B cell (primary cell): ENCODE measurements at regions not wholly inside any gene's neighbourhood (a gene's known extent, or its start where the extent isn't known, plus 50 kb on each side); places are given as distances from the start of the nearest gene placed in this dataset.

Experiments used
- CTCF ChIP-seq: fragments of 200-600 bp; IDR thresholded peaks from one replicate; pipeline ENCODE4 v1.8.0; 2022; ENCODE audit warnings: antibody characterized with exemption, mild to moderate bottlenecking
- EZH2 ChIP-seq: IDR thresholded peaks from 2 replicates; pipeline ENCODE4 v1.6.1; 2012; ENCODE audit warnings: borderline replicate concordance, low read depth, mild to moderate bottlenecking, moderate library complexity, low read length; ENCODE audit not compliant: insufficient read depth, poor library complexity, severe bottlenecking

- TF ChIP-seq CTCF (no peak), EZH2 (no peak)
Measured at GRCh38 chr9:3036333-3036700, 192.4 kb upstream of the PUM3 start.
